Activated CD4-positive, alpha-beta memory T cell treated with anti-CD3 and anti-CD28 coated beads for 36 hours (primary cell): ENCODE measurements at regions not wholly inside any gene's neighbourhood (a gene's known extent, or its start where the extent isn't known, plus 50 kb on each side); places are given as distances from the start of the nearest gene placed in this dataset.

ENCODE experiments used
- CTCF ChIA-PET: fragments of 350-600 bp; sonication (Branson Sonifier 250); formaldehyde crosslinking; loops from one replicate; lab custom pipeline; 2021; ENCODE audit warnings: antibody characterized with exemption, inconsistent platforms; lab: Charles Lee
- POLR2A ChIA-PET: fragments of 350-600 bp; sonication (Branson Sonifier 250); formaldehyde crosslinking; loops from one replicate; lab custom pipeline; 2021; ENCODE audit warnings: antibody characterized with exemption; lab: Charles Lee
- DNase-seq: peaks from one replicate; pipeline ENCODE4 v3.0.0-alpha.2; 2020
- H3K27ac Mint-ChIP-seq: one replicate; pipeline ENCODE4 v1.8.0; 2021; ENCODE audit warnings: mixed read lengths
- H3K27me3 Mint-ChIP-seq: one replicate; pipeline ENCODE4 v1.8.0; 2021; ENCODE audit warnings: mixed read lengths
- H3K36me3 Mint-ChIP-seq: one replicate; pipeline ENCODE4 v1.8.0; 2021; ENCODE audit warnings: mixed read lengths
- H3K4me1 Mint-ChIP-seq: one replicate; pipeline ENCODE4 v1.8.0; 2021; ENCODE audit warnings: low read depth, mixed read lengths
- H3K4me3 Mint-ChIP-seq: one replicate; pipeline ENCODE4 v1.8.0; 2021; ENCODE audit warnings: mild to moderate bottlenecking, mixed read lengths
- H3K9me3 Mint-ChIP-seq: one replicate; pipeline ENCODE4 v1.8.0; 2021; ENCODE audit warnings: mixed read lengths
- intact Hi-C: fragments of 100-400 bp; cut with micrococcal nuclease; formaldehyde crosslinking; loops from one replicate; pipeline ENCODE4 v1.15.1; 2023

- DNase-seq, result no peak
- Mint-ChIP-seq H3K4me1 (peaks cover 8% of the 10 kb centered on the region), H3K27me3 (peaks cover 31% of the 10 kb centered on the region), H3K9me3 (no peaks in the 10 kb centered on the region), H3K27ac (no peak overlapping the region), H3K36me3 (no peaks in the 10 kb centered on the region), H3K4me3 (no peak overlapping the region)
- CTCF ChIA-PET, result interaction anchor here (1.7 kb wide), 1 partner anchor 14 kb away, joined by 4 read pairs; no protein-coding TSS in a partner anchor
- POLR2A ChIA-PET, result no interaction called here
- intact Hi-C loops, result no loop called here
These were observed 59.0 kb downstream of the NDUFS5 start for GRCh38 chr1:39085174-39085573.

- no peak overlapping the region for H3K4me3 Mint-ChIP-seq
- H3K27me3 Mint-ChIP-seq, result peaks cover 26% of the 10 kb centered on the region
- H3K36me3 Mint-ChIP-seq, result no peaks in the 10 kb centered on the region
- POLR2A ChIA-PET, result no interaction called here
- no peak for DNase-seq
- intact Hi-C loops, result no loop called here
- H3K27ac Mint-ChIP-seq, result no peak overlapping the region
- peaks cover 6% of the 10 kb centered on the region for H3K4me1 Mint-ChIP-seq
- H3K9me3 Mint-ChIP-seq, result no peaks in the 10 kb centered on the region
- CTCF ChIA-PET, result interaction anchor here (1.7 kb wide), 1 partner anchor 13 kb away, joined by 4 read pairs; no protein-coding TSS in a partner anchor
These were observed 60.2 kb downstream of the NDUFS5 start for GRCh38 chr1:39086386-39086785.

- no peak for DNase-seq
- Mint-ChIP-seq H3K27ac (no peak overlapping the region), H3K27me3 (peaks cover 26% of the 10 kb centered on the region), H3K4me1 (peaks cover 6% of the 10 kb centered on the region), H3K4me3 (no peak overlapping the region), H3K36me3 (no peaks in the 10 kb centered on the region), H3K9me3 (no peaks in the 10 kb centered on the region)
- ChIA-PET CTCF (no interaction called here), POLR2A (no interaction called here)
- intact Hi-C loops, result no loop called here
These were observed 60.8 kb downstream of the NDUFS5 start for GRCh38 chr1:39086865-39087409.

GRCh38 chr1:39087435-39087834 is 61.3 kb downstream of the NDUFS5 start:
- no peak for DNase-seq
- ChIA-PET CTCF (no interaction called here), POLR2A (no interaction called here)
- Mint-ChIP-seq H3K9me3 (no peaks in the 10 kb centered on the region), H3K27ac (no peak overlapping the region), H3K4me3 (no peak overlapping the region), H3K4me1 (peaks cover 5% of the 10 kb centered on the region), H3K27me3 (peaks cover 22% of the 10 kb centered on the region), H3K36me3 (no peaks in the 10 kb centered on the region)
- intact Hi-C loops, result no loop called here

GRCh38 chr1:39088658-39089057 is 62.5 kb downstream of the NDUFS5 start:
- Mint-ChIP-seq H3K27me3 (peaks cover 11% of the 10 kb centered on the region), H3K36me3 (no peaks in the 10 kb centered on the region), H3K27ac (no peak overlapping the region), H3K4me1 (peaks cover 6% of the 10 kb centered on the region), H3K9me3 (no peaks in the 10 kb centered on the region), H3K4me3 (no peak overlapping the region)
- DNase-seq, result no peak
- CTCF ChIA-PET, result interaction anchor here (2.0 kb wide), 1 partner anchor 10 kb away, joined by 13 read pairs; no protein-coding TSS in a partner anchor
- POLR2A ChIA-PET, result no interaction called here
- intact Hi-C loops, result no loop called here

- H3K4me3 Mint-ChIP-seq, result no peak overlapping the region
- POLR2A ChIA-PET, result interaction anchor here (0.5 kb wide), 1 partner anchor 20 kb away, joined by 5 read pairs; no protein-coding TSS in a partner anchor
- intact Hi-C loops, result no loop called here
These were observed 63.9 kb downstream of the NDUFS5 start for GRCh38 chr1:39089931-39090521.

GRCh38 chr1:39090757-39091380 is 64.7 kb downstream of the NDUFS5 start:
- POLR2A ChIA-PET, result no interaction called here
- Mint-ChIP-seq H3K27ac (no peak overlapping the region), H3K36me3 (no peaks in the 10 kb centered on the region), H3K27me3 (peaks cover 3% of the 10 kb centered on the region), H3K4me1 (peaks cover 6% of the 10 kb centered on the region), H3K9me3 (no peaks in the 10 kb centered on the region), H3K4me3 (no peak overlapping the region)
- intact Hi-C loops, result no loop called here
- CTCF ChIA-PET, result interaction anchor here (1.0 to 2.0 kb wide), 9 partner anchors 8 to 256 kb away, joined by 3 to 13 read pairs (median 4); no protein-coding TSS in a partner anchor
- no peak for DNase-seq

More at GRCh38 chr1:39089931-39090521, 63.9 kb downstream of the NDUFS5 start:
- Mint-ChIP-seq H3K9me3 (no peaks in the 10 kb centered on the region), H3K36me3 (no peaks in the 10 kb centered on the region), H3K27ac (no peak overlapping the region), H3K4me1 (peaks cover 6% of the 10 kb centered on the region), H3K27me3 (peaks cover 3% of the 10 kb centered on the region)
- CTCF ChIA-PET, result interaction anchor here (1.5 to 2.0 kb wide), 2 partner anchors 8 to 14 kb away, joined by 3 to 13 read pairs; no protein-coding TSS in a partner anchor
- DNase-seq, result no peak

GRCh38 chr1:39091845-39092645 is 65.9 kb downstream of the NDUFS5 start:
- POLR2A ChIA-PET, result no interaction called here
- intact Hi-C loops, result loop anchor here (1.0 kb wide), 1 partner anchor 257 kb away; no protein-coding TSS in a partner anchor

GRCh38 chr1:39094685-39095084 is 68.5 kb downstream of the NDUFS5 start:
- Mint-ChIP-seq H3K27me3 (peaks cover 3% of the 10 kb centered on the region), H3K4me3 (no peak overlapping the region), H3K4me1 (peaks cover 12% of the 10 kb centered on the region), H3K36me3 (no peaks in the 10 kb centered on the region), H3K9me3 (no peaks in the 10 kb centered on the region), H3K27ac (no peak overlapping the region)
- no peak for DNase-seq
- intact Hi-C loops, result loop anchor here (5.0 kb wide), 1 partner anchor 237 kb away; the partner anchor contains the start of gene RRAGC
- POLR2A ChIA-PET, result no interaction called here
- CTCF ChIA-PET, result no interaction called here

More at GRCh38 chr1:39091845-39092645, 65.9 kb downstream of the NDUFS5 start:
- Mint-ChIP-seq H3K9me3 (no peaks in the 10 kb centered on the region), H3K27me3 (peaks cover 3% of the 10 kb centered on the region), H3K4me3 (no peak overlapping the region), H3K27ac (no peak overlapping the region), H3K4me1 (peaks cover 6% of the 10 kb centered on the region), H3K36me3 (no peaks in the 10 kb centered on the region)
- peak; percentile 77 for DNase-seq
- CTCF ChIA-PET, result interaction anchor here (0.7 to 1.7 kb wide), 33 partner anchors 8 to 581 kb away, joined by 3 to 12 read pairs (median 3); partner anchors contain the start of genes MYCBP and NDUFS5

GRCh38 chr1:39098546-39099250 is 72.5 kb downstream of the NDUFS5 start:
- Mint-ChIP-seq H3K36me3 (no peaks in the 10 kb centered on the region), H3K4me1 (peaks cover 22% of the 10 kb centered on the region), H3K27me3 (no peaks in the 10 kb centered on the region), H3K27ac (peak overlapping the region; percentile 46), H3K9me3 (no peaks in the 10 kb centered on the region), H3K4me3 (no peak overlapping the region)
- intact Hi-C loops, result loop anchor here (2.0 to 5.0 kb wide), 3 partner anchors 241 to 440 kb away; partner anchors contain the start of gene RRAGC
- ChIA-PET CTCF (interaction anchor here (0.6 to 5.4 kb wide), 78 partner anchors 9 to 645 kb away, joined by 3 to 58 read pairs (median 4); partner anchors contain the start of genes BMP8A, MACF1 and NDUFS5), POLR2A (interaction anchor here (0.7 to 1.2 kb wide), 2 partner anchors 93 to 391 kb away, joined by 3 to 4 read pairs; no protein-coding TSS in a partner anchor)
- peak; percentile 76 for DNase-seq
